CD4-positive, alpha-beta T cell (primary cell): ENCODE measurements at regions not wholly inside any gene's neighbourhood (a gene's known extent, or its start where the extent isn't known, plus 50 kb on each side); places are given as distances from the start of the nearest gene placed in this dataset.

Source experiments
- ATAC-seq: fragments of 200-7000 bp; cut with Tn5 transposase; one replicate; pipeline ENCODE4 v1.10.0; 2022; ENCODE audit warnings: mild to moderate bottlenecking; ENCODE audit not compliant: poor library complexity
- CTCF ChIA-PET: fragments of 350-600 bp; sonication (Branson Sonifier 250); formaldehyde crosslinking; loops from one replicate; lab custom pipeline; 2021; ENCODE audit warnings: antibody characterized with exemption, inconsistent platforms; lab: Charles Lee
- POLR2A ChIA-PET: fragments of 350-600 bp; sonication (Branson Sonifier 250); formaldehyde crosslinking; loops from one replicate; lab custom pipeline; 2021; ENCODE audit warnings: antibody characterized with exemption, inconsistent platforms; lab: Charles Lee
- DNase-seq, 14 experiments: peaks; one replicate each; pipeline ENCODE4 v3.0.0-alpha.2; 2013 to 2020; ENCODE audit warnings: mixed read lengths in 2 of 14
- H3K27ac ChIP-seq, 2 donors: one replicate each; pipeline versions ENCODE4 v1.5.1 to v1.7.0; 2013; ENCODE audit warnings: low read length in 2 of 2, low read depth in 1 of 2, mild to moderate bottlenecking in 1 of 2
- H3K27me3 ChIP-seq, 2 experiments: 1 replicate in 1 of 2; 2 replicates in 1 of 2; pipeline versions ENCODE4 v1.6.1 to v1.7.0; 2013; ENCODE audit warnings: low read length in 2 of 2, control low read depth in 1 of 2, mild to moderate bottlenecking in 1 of 2, moderate library complexity in 1 of 2; ENCODE audit not compliant: insufficient read depth in 2 of 2, control insufficient read depth in 1 of 2
- H3K36me3 ChIP-seq: one replicate; pipeline ENCODE4 v1.6.1; 2013; ENCODE audit warnings: low read length, control low read depth; ENCODE audit not compliant: insufficient read depth
- H3K4me1 ChIP-seq: one replicate; pipeline ENCODE4 v1.6.1; 2013; ENCODE audit warnings: low read length, control low read depth; ENCODE audit not compliant: insufficient read depth
- H3K4me3 ChIP-seq: one replicate; pipeline ENCODE4 v1.5.1; 2013; ENCODE audit warnings: mild to moderate bottlenecking, low read length, moderate library complexity
- H3K9me3 ChIP-seq, 2 experiments: 1 replicate in 1 of 2; 2 replicates in 1 of 2; pipeline versions ENCODE4 v1.6.1 to v1.7.0; 2013; ENCODE audit warnings: low read length in 2 of 2, mild to moderate bottlenecking in 2 of 2, control low read depth in 1 of 2, moderate library complexity in 1 of 2; ENCODE audit not compliant: control insufficient read depth in 1 of 2, insufficient read depth in 1 of 2
- H3K27ac Mint-ChIP-seq: one replicate; pipeline ENCODE4 v1.8.0; 2020; ENCODE audit warnings: mixed read lengths
- H3K27me3 Mint-ChIP-seq: one replicate; pipeline ENCODE4 v1.8.0; 2021; ENCODE audit warnings: mixed read lengths
- H3K36me3 Mint-ChIP-seq: one replicate; pipeline ENCODE4 v1.8.0; 2021; ENCODE audit warnings: low read depth, mixed read lengths
- H3K4me1 Mint-ChIP-seq: one replicate; pipeline ENCODE4 v1.8.0; 2021; ENCODE audit warnings: low read depth, mixed read lengths
- H3K4me3 Mint-ChIP-seq: one replicate; pipeline ENCODE4 v1.8.0; 2020; ENCODE audit warnings: mild to moderate bottlenecking, mixed read lengths
- H3K9me3 Mint-ChIP-seq: one replicate; pipeline ENCODE4 v1.8.0; 2020; ENCODE audit warnings: mixed read lengths
- intact Hi-C, 2 experiments: fragments of 100-400 bp; cut with DNase I in 1 of 2; cut with micrococcal nuclease in 1 of 2; formaldehyde crosslinking; loops; one replicate each; pipeline versions ENCODE4 v1.15.1 to v1.9.0; 2023 to 2025; cut with DNase I, micrococcal nuclease
- TF ChIP-seq, protein P1 (sequence below): fragments of 200-600 bp; IDR thresholded peaks from one replicate; pipeline ENCODE4 v1.8.0; 2022; ENCODE audit warnings: antibody characterized with exemption, mild to moderate bottlenecking

DNA sequence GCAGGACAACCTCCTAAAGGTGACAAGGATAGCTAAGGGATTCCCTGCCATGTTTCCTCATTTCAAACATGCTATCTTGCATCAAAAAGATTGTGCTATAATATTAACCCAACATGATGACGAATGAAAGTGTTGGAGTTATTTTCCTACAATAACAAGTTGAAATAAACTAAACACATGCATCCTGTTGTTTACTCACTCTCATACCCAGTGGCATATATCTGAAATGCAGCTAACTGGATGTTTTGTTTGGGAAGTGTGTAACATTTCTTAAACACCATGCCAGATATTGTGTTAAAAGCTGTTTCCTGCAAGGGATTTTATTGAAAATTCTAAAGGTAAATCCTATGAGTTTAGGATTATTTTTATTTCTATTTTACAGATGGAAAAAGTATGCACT is 139.6 kb downstream of the TFPI2 start:
- no peak overlapping the region for H3K4me3 Mint-ChIP-seq
- H3K9me3 ChIP-seq, result no peaks in the 10 kb centered on the region
- no peak overlapping the region for H3K4me3 ChIP-seq

DNA sequence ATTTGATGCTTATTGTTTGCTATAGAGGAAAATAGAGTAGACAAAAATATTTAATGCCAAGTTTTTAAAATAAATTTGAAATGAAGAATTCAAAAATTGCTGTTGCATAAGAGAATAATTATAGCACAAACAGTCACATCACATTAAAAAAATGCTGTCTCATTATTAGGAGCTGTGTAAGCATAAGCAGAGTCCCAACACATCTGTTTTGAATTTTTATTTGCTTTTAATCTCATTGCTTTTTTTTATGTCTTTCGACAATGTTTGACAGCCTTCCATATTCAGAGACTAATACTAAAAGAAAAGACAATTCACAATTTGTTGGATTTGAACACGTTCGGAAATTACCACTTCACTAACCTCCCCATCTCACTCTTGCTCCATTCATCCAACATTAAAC is 143.5 kb downstream of the TFPI2 start:
- Histone ChIP-seq H3K4me1 (no peaks in the 10 kb centered on the region), H3K36me3 (no peaks in the 10 kb centered on the region), H3K9me3 (no peaks in the 10 kb centered on the region), H3K4me3 (no peak overlapping the region), H3K27ac (no peak overlapping the region), H3K27me3 (no peaks in the 10 kb centered on the region)
- no peaks in the 10 kb centered on the region for H3K27me3 Mint-ChIP-seq
- H3K4me3 Mint-ChIP-seq, result no peak overlapping the region
- H3K9me3 Mint-ChIP-seq, result no peaks in the 10 kb centered on the region
- ATAC-seq, result no peak
- ChIA-PET POLR2A (no interaction called here), CTCF (no interaction called here)
- H3K36me3 Mint-ChIP-seq, result no peaks in the 10 kb centered on the region
- TF ChIP-seq, protein P1, sequence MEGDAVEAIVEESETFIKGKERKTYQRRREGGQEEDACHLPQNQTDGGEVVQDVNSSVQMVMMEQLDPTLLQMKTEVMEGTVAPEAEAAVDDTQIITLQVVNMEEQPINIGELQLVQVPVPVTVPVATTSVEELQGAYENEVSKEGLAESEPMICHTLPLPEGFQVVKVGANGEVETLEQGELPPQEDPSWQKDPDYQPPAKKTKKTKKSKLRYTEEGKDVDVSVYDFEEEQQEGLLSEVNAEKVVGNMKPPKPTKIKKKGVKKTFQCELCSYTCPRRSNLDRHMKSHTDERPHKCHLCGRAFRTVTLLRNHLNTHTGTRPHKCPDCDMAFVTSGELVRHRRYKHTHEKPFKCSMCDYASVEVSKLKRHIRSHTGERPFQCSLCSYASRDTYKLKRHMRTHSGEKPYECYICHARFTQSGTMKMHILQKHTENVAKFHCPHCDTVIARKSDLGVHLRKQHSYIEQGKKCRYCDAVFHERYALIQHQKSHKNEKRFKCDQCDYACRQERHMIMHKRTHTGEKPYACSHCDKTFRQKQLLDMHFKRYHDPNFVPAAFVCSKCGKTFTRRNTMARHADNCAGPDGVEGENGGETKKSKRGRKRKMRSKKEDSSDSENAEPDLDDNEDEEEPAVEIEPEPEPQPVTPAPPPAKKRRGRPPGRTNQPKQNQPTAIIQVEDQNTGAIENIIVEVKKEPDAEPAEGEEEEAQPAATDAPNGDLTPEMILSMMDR, result no peak
- no peak overlapping the region for H3K27ac Mint-ChIP-seq
- intact Hi-C loops, result no loop called here
- no peaks in the 10 kb centered on the region for H3K4me1 Mint-ChIP-seq
- DNase-seq, result no peak

More for the DNA sequence above, 139.6 kb downstream of the TFPI2 start:
- no peak for DNase-seq
- no peaks in the 10 kb centered on the region for H3K4me1 Mint-ChIP-seq
- Histone ChIP-seq H3K27me3 (no peaks in the 10 kb centered on the region), H3K27ac (no peak overlapping the region), H3K36me3 (no peaks in the 10 kb centered on the region), H3K4me1 (no peaks in the 10 kb centered on the region)
- H3K9me3 Mint-ChIP-seq, result no peaks in the 10 kb centered on the region
- H3K27ac Mint-ChIP-seq, result no peak overlapping the region
- ChIA-PET POLR2A (no interaction called here), CTCF (no interaction called here)
- intact Hi-C loops, result no loop called here
- TF ChIP-seq, protein P1, result no peak
- ATAC-seq, result no peak
- no peaks in the 10 kb centered on the region for H3K27me3 Mint-ChIP-seq
- H3K36me3 Mint-ChIP-seq, result no peaks in the 10 kb centered on the region

DNA sequence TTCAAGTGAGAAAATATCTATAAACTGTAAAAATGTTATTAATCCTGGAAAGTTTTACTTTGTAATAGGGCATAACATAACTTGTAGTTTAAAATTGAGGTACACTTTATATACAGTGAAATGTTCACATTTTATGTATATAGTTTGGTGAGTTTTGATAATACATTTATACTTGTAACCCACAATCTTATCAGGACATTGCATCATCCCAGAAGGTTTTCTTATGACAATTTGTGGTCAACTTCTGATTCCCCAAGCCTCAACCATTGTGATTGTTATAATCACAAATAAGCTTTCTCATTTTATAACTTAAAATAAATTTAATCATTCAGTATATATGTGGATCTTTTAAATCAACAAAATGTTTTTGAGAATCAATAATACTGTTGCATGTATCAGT is 151.1 kb downstream of the TFPI2 start:
- TF ChIP-seq, protein P1, result no peak
- Mint-ChIP-seq H3K36me3 (no peaks in the 10 kb centered on the region), H3K27me3 (no peaks in the 10 kb centered on the region), H3K4me1 (no peaks in the 10 kb centered on the region), H3K27ac (no peak overlapping the region), H3K9me3 (no peaks in the 10 kb centered on the region), H3K4me3 (no peak overlapping the region)
- ATAC-seq, result no peak
- intact Hi-C loops, result no loop called here
- Histone ChIP-seq H3K9me3 (no peaks in the 10 kb centered on the region), H3K4me3 (no peak overlapping the region), H3K36me3 (no peaks in the 10 kb centered on the region), H3K4me1 (no peaks in the 10 kb centered on the region), H3K27me3 (no peaks in the 10 kb centered on the region), H3K27ac (no peak overlapping the region)
- ChIA-PET POLR2A (no interaction called here), CTCF (no interaction called here)
- no peak for DNase-seq
